HEK293T (cell line): ENCODE measurements at regions not wholly inside any gene's neighbourhood (a gene's known extent, or its start where the extent isn't known, plus 50 kb on each side); places are given as distances from the start of the nearest gene placed in this dataset.

Experiments used
- BHLHE40 ChIP-seq: fragments of 450-650 bp; IDR thresholded peaks from 2 replicates; pipeline ENCODE4 v1.6.1; 2016; ENCODE audit warnings: mild to moderate bottlenecking, moderate library complexity, borderline replicate concordance
- CTBP1 ChIP-seq: fragments of 450-650 bp; IDR thresholded peaks from 2 replicates; pipeline ENCODE4 v1.6.1; 2016; ENCODE audit warnings: borderline replicate concordance
- L3MBTL2 ChIP-seq: fragments of 450-650 bp; conservative IDR thresholded peaks from 2 replicates; pipeline ENCODE4 v1.6.1; 2016; ENCODE audit warnings: mild to moderate bottlenecking
- SP1 ChIP-seq: fragments of 450-650 bp; IDR thresholded peaks from 2 replicates; pipeline ENCODE4 v1.6.1; 2017

GRCh38 chr5:60526336-60526875 is 173.6 kb downstream of the DEPDC1B start:
- no peak for TF ChIP-seq L3MBTL2
- no peak for TF ChIP-seq BHLHE40
- TF ChIP-seq SP1: no peak
- no peak for TF ChIP-seq CTBP1
